ENCODE measurements at regions not wholly inside any gene's neighbourhood (a gene's known extent, or its start where the extent isn't known, plus 50 kb on each side); places are given as distances from the start of the nearest gene placed in this dataset.
"Not testable (repeated sequence)": the region's sequence is repeated elsewhere in the genome, so short reads cannot be mapped to it uniquely, and the experiment has no call there.

- no peak for DNase-seq
Measured at GRCh38 chr4:23516716-23517115, 373.1 kb downstream of the PPARGC1A start.

GRCh38 chr4:23504083-23504482 is 385.8 kb downstream of the PPARGC1A start:
- no peak for DNase-seq

GRCh38 chr4:23500894-23501449 is 388.9 kb downstream of the PPARGC1A start:
- DNase-seq: no peak

GRCh38 chr4:23485801-23486200 is 404.0 kb downstream of the PPARGC1A start:
- no peak for DNase-seq

- no peak for DNase-seq
Measured at GRCh38 chr4:23484689-23485088, 405.2 kb downstream of the PPARGC1A start.

- DNase-seq: no peak
Measured at GRCh38 chr4:23483320-23483960, 406.4 kb downstream of the PPARGC1A start.

GRCh38 chr4:23481566-23481965 is 408.3 kb downstream of the PPARGC1A start:
- DNase-seq: no peak

- DNase-seq: no peak
Measured at GRCh38 chr4:23477905-23478304, 411.9 kb downstream of the PPARGC1A start.

- no peak for DNase-seq
Measured at GRCh38 chr4:23476515-23477090, 413.2 kb downstream of the PPARGC1A start.

- DNase-seq: no peak
Measured at GRCh38 chr4:23463071-23463470, 426.8 kb downstream of the PPARGC1A start.

GRCh38 chr4:23458054-23458453 is 431.8 kb downstream of the PPARGC1A start:
- DNase-seq: no peak

- DNase-seq: no peak
Measured at GRCh38 chr4:23456864-23457263, 433.0 kb downstream of the PPARGC1A start.

- no peak for DNase-seq
Measured at GRCh38 chr4:23455456-23456158, 434.2 kb downstream of the PPARGC1A start.

GRCh38 chr4:23441530-23442069 is 448.2 kb downstream of the PPARGC1A start:
- DNase-seq: no peak

GRCh38 chr4:23438764-23439163 is 451.1 kb downstream of the PPARGC1A start:
- DNase-seq: no peak

- DNase-seq: no peak
Measured at GRCh38 chr4:23429497-23429896, 460.4 kb downstream of the PPARGC1A start.

GRCh38 chr4:23425570-23425969 is 464.3 kb downstream of the PPARGC1A start:
- no peak for DNase-seq

- DNase-seq: no peak
Measured at GRCh38 chr4:23423540-23423939, 466.3 kb downstream of the PPARGC1A start.

GRCh38 chr4:23422878-23423277 is 467.0 kb downstream of the PPARGC1A start:
- DNase-seq: no peak

- DNase-seq: peak; percentile 37
Measured at GRCh38 chr4:23413631-23414030, 476.2 kb downstream of the PPARGC1A start.

GRCh38 chr4:23412701-23413100 is 477.1 kb downstream of the PPARGC1A start:
- DNase-seq: no peak

GRCh38 chr4:23408913-23409312 is 480.9 kb downstream of the PPARGC1A start:
- DNase-seq: not testable (repeated sequence)

GRCh38 chr4:23401572-23401971 is 488.3 kb downstream of the PPARGC1A start:
- no peak for DNase-seq

Measured in fibroblast of skin of right quadriceps (primary cell).